GM10266 (cell line): ENCODE measurements at regions not wholly inside any gene's neighbourhood (a gene's known extent, or its start where the extent isn't known, plus 50 kb on each side); places are given as distances from the start of the nearest gene placed in this dataset.

Source experiments
- DNase-seq: peaks from one replicate; pipeline ENCODE4 v3.0.0; 2012; ENCODE audit errors: extremely low spot score
- TF ChIP-seq, protein P1 (sequence below): IDR thresholded peaks from 2 replicates; pipeline ENCODE4 v1.5.1; 2012; ENCODE audit warnings: mild to moderate bottlenecking, low read depth; ENCODE audit not compliant: control insufficient read depth, insufficient read depth; ENCODE audit errors: missing control alignments

GRCh38 chr4:181538431-181538830 lies 704.8 kb upstream of the TENM3 start:
- DNase-seq, result no peak
- TF ChIP-seq, protein P1, sequence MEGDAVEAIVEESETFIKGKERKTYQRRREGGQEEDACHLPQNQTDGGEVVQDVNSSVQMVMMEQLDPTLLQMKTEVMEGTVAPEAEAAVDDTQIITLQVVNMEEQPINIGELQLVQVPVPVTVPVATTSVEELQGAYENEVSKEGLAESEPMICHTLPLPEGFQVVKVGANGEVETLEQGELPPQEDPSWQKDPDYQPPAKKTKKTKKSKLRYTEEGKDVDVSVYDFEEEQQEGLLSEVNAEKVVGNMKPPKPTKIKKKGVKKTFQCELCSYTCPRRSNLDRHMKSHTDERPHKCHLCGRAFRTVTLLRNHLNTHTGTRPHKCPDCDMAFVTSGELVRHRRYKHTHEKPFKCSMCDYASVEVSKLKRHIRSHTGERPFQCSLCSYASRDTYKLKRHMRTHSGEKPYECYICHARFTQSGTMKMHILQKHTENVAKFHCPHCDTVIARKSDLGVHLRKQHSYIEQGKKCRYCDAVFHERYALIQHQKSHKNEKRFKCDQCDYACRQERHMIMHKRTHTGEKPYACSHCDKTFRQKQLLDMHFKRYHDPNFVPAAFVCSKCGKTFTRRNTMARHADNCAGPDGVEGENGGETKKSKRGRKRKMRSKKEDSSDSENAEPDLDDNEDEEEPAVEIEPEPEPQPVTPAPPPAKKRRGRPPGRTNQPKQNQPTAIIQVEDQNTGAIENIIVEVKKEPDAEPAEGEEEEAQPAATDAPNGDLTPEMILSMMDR, result no peak

DNA sequence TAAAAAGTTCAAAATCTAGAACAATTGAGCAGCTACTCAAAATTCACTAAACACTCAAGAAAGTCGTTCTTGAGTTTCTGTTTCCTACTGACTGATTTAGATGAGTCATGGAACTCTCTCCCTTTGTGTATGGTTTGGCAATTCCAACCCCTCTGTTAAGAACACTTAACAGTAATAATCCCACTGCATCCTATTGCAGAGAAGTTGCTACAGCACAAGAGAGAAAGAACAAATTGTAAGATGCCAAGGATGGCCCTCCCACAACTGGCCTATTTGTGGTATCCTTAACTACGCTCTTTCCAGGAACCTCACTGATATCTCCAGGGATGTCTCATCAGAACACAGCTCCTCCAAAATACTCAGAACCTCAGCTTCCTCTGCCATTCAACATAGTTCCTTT lies 701.8 kb upstream of the TENM3 start:
- DNase-seq, result no peak
- TF ChIP-seq, protein P1, result no peak

- TF ChIP-seq, protein P1, result no peak
- no peak for DNase-seq
These were observed 694.2 kb upstream of the TENM3 start for GRCh38 chr4:181548873-181549575.

DNA sequence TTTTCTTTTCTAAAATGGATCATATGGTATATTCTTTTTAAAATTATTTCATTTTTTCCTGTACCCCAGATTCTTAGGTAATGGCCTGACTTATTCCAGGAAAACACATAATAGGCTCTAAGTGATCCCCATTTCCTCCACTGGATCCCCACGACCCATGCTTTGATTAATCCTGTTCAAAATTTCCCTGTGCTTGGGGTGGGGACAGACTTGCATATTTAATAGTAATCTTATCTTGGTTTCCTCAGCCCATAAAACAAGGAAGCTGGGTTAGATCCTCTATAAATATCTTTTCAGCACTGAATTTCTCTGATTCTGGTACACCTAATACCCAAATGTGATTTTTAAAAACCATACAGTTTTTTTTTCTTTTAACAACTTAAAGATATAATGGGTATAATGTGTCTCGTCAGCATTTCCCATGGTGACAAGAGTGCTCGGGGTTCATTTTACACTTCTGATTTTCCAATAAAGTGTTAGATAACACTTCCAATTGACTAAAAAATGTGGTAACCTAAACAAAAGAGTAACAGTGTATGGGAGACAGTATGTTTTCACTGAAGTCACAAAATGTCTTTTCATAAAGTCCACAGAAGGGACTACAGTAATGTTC lies 693.5 kb upstream of the TENM3 start:
- TF ChIP-seq, protein P1, result no peak
- DNase-seq, result no peak

GRCh38 chr4:181550381-181550780 lies 692.8 kb upstream of the TENM3 start:
- DNase-seq, result no peak
- TF ChIP-seq, protein P1, result no peak

GRCh38 chr4:181559637-181560036 lies 683.6 kb upstream of the TENM3 start:
- no peak for DNase-seq
- TF ChIP-seq, protein P1, result no peak

DNA sequence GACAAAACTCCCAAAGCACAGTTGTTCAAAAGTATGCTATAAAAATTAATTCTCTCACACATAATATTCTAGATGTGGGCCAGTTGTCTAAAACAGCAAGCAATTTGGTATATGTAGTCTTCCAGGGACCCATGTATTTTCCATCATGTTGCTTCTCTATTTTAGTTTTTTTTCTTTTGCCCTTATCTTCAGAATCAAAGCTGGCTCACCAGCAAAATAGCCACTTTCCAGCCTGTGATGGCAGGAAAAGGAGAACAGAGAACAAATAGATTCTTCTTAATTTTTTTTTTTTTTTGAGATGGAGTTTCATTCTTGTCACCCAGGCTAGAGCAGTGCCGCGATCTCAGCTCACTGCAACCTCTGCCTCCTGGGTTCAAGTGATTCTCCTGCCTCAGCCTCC lies 680.8 kb upstream of the TENM3 start:
- DNase-seq, result no peak
- TF ChIP-seq, protein P1, result no peak
